NT2/D1 (cell line): ENCODE measurements at regions not wholly inside any gene's neighbourhood (a gene's known extent, or its start where the extent isn't known, plus 50 kb on each side); places are given as distances from the start of the nearest gene placed in this dataset.

ENCODE experiments used
- SUZ12 ChIP-seq: IDR thresholded peaks from 2 replicates; pipeline ENCODE4 v1.6.1; 2011; ENCODE audit not compliant: insufficient read length, insufficient read depth; ENCODE audit errors: extremely low read depth
- YY1 ChIP-seq: IDR thresholded peaks from 2 replicates; pipeline ENCODE4 v1.6.1; 2011; ENCODE audit not compliant: insufficient read length, insufficient read depth
- ZNF274 ChIP-seq: IDR thresholded peaks from 2 replicates; pipeline ENCODE4 v1.6.1; 2011; ENCODE audit warnings: mild to moderate bottlenecking, low read depth, low read length

GRCh38 chr18:25423267-25423666 lies 71.3 kb upstream of the ZNF521 start:
- TF ChIP-seq YY1 (no peak), SUZ12 (no peak), ZNF274 (no peak)
